ENCODE measurements at regions not wholly inside any gene's neighbourhood (a gene's known extent, or its start where the extent isn't known, plus 50 kb on each side); places are given as distances from the start of the nearest gene placed in this dataset.

GRCh38 chr6:14258695-14259593, 141.4 kb downstream of the CD83 start:
- no peak for TF ChIP-seq CTCF (IDR thresholded peaks at IDR 0.05; ENCODE audit: control insufficient read depth, insufficient read depth, low read depth, low read length, missing control alignments)
- no peak overlapping the region for H3K4me3 ChIP-seq (ENCODE audit: control insufficient read depth, low read depth, low read length)
- DNase-seq (ENCODE audit: low read depth) = no peak

- H3K4me3 ChIP-seq (ENCODE audit: control insufficient read depth, low read depth, low read length) = no peak overlapping the region
- TF ChIP-seq CTCF (IDR thresholded peaks at IDR 0.05; ENCODE audit: control insufficient read depth, insufficient read depth, low read depth, low read length, missing control alignments) = no peak
- no peak for DNase-seq (ENCODE audit: low read depth)
These were observed 142.1 kb downstream of the CD83 start for GRCh38 chr6:14259594-14260152.

- DNase-seq (ENCODE audit: low read depth) = no peak
These were observed 143.3 kb downstream of the CD83 start for GRCh38 chr6:14260839-14261238.

GRCh38 chr6:14263881-14264424, 146.4 kb downstream of the CD83 start:
- no peak for DNase-seq (ENCODE audit: low read depth)
- no peak overlapping the region for H3K4me3 ChIP-seq (ENCODE audit: control insufficient read depth, low read depth, low read length)
- TF ChIP-seq CTCF (IDR thresholded peaks at IDR 0.05; ENCODE audit: control insufficient read depth, insufficient read depth, low read depth, low read length, missing control alignments) = no peak

More at GRCh38 chr6:14260839-14261238, 143.3 kb downstream of the CD83 start:
- no peak for TF ChIP-seq CTCF (IDR thresholded peaks at IDR 0.05; ENCODE audit: control insufficient read depth, insufficient read depth, low read depth, low read length, missing control alignments)
- no peak overlapping the region for H3K4me3 ChIP-seq (ENCODE audit: control insufficient read depth, low read depth, low read length)

GRCh38 chr6:14265049-14266021, 147.8 kb downstream of the CD83 start:
- no peak for TF ChIP-seq CTCF (IDR thresholded peaks at IDR 0.05; ENCODE audit: control insufficient read depth, insufficient read depth, low read depth, low read length, missing control alignments)
- DNase-seq (ENCODE audit: low read depth) = no peak
- no peak overlapping the region for H3K4me3 ChIP-seq (ENCODE audit: control insufficient read depth, low read depth, low read length)

GRCh38 chr6:14266266-14266665, 148.7 kb downstream of the CD83 start:
- no peak for TF ChIP-seq CTCF (IDR thresholded peaks at IDR 0.05; ENCODE audit: control insufficient read depth, insufficient read depth, low read depth, low read length, missing control alignments)
- H3K4me3 ChIP-seq (ENCODE audit: control insufficient read depth, low read depth, low read length) = no peak overlapping the region

More at GRCh38 chr6:14266266-14266665, 148.7 kb downstream of the CD83 start:
- no peak for DNase-seq (ENCODE audit: low read depth)
